Sigmoid colon (tissue), 6 donors: ENCODE measurements at regions not wholly inside any gene's neighbourhood (a gene's known extent, or its start where the extent isn't known, plus 50 kb on each side); places are given as distances from the start of the nearest gene placed in this dataset.

ENCODE experiments used
- DNase-seq: peaks from one replicate; pipeline ENCODE4 v3.0.0-alpha.2; 2019
- H3K27ac ChIP-seq, 4 donors: fragments of 200-600 bp; sonication (generic); one replicate each; pipeline ENCODE4 v1.5.1; 2016 to 2019; ENCODE audit warnings: mild to moderate bottlenecking in 1 of 4
- H3K27me3 ChIP-seq, 3 donors: fragments of 200-600 bp; sonication (generic); one replicate each; pipeline ENCODE4 v1.5.1; 2019; ENCODE audit warnings: mild to moderate bottlenecking in 1 of 3
- H3K36me3 ChIP-seq, 4 donors: fragments of 200-600 bp; sonication (generic); one replicate each; pipeline ENCODE4 v1.5.1; 2016 to 2019
- H3K4me1 ChIP-seq, 4 donors: fragments of 200-600 bp; sonication (generic); one replicate each; pipeline ENCODE4 v1.5.1; 2017 to 2019
- H3K4me3 ChIP-seq, 4 donors: fragments of 200-600 bp; sonication (generic); one replicate each; pipeline ENCODE4 v1.5.1; 2017 to 2019; ENCODE audit warnings: mild to moderate bottlenecking in 2 of 4, moderate library complexity in 1 of 4
- H3K9me3 ChIP-seq, 4 donors: fragments of 200-600 bp in 3 of 4; sonication (generic) in 3 of 4; one replicate each; pipeline versions ENCODE4 v1.5.1 to v1.6.1; 2013 to 2019
- EP300 ChIP-seq, 4 donors: sonication (generic); formaldehyde crosslinking; IDR thresholded peaks; one replicate each; pipeline ENCODE4 v1.6.1; 2017; ENCODE audit warnings: antibody characterized with exemption in 4 of 4
- POLR2A ChIP-seq, 2 donors: fragments of 450-650 bp; IDR thresholded peaks; one replicate each; pipeline ENCODE4 v1.6.1; 2016; ENCODE audit warnings: antibody characterized with exemption in 2 of 2, mild to moderate bottlenecking in 2 of 2, moderate library complexity in 2 of 2
- POLR2AphosphoS5 ChIP-seq, 4 donors: sonication (generic); formaldehyde crosslinking; IDR thresholded peaks; one replicate each; pipeline ENCODE4 v1.6.1; 2017; ENCODE audit warnings: antibody characterized with exemption in 4 of 4
- WGBS, 2 donors: extraction: QIAGEN DNeasy Blood & Tissue Kit; methylation state at CpG; one replicate each; pipeline ENCODE4 v1.1.7; 2013; 5-methylcytosine and 5-hydroxymethylcytosine counted together
- intact Hi-C: fragments of 100-400 bp; cut with DNase I; formaldehyde crosslinking; loops from one replicate; pipeline ENCODE4 v1.15.1; 2023
- TF ChIP-seq, protein P1 (sequence below), 4 experiments: fragments of 450-650 bp in 3 of 4; fragments of 200-600 bp in 1 of 4; IDR thresholded peaks; one replicate each; pipeline ENCODE4 v1.5.1; 2016 to 2019; ENCODE audit warnings: antibody characterized with exemption in 4 of 4, mild to moderate bottlenecking in 3 of 4, moderate library complexity in 2 of 4
- donor health status: healthy with polysubstance abuse.
- donor health status: healthy.

DNA sequence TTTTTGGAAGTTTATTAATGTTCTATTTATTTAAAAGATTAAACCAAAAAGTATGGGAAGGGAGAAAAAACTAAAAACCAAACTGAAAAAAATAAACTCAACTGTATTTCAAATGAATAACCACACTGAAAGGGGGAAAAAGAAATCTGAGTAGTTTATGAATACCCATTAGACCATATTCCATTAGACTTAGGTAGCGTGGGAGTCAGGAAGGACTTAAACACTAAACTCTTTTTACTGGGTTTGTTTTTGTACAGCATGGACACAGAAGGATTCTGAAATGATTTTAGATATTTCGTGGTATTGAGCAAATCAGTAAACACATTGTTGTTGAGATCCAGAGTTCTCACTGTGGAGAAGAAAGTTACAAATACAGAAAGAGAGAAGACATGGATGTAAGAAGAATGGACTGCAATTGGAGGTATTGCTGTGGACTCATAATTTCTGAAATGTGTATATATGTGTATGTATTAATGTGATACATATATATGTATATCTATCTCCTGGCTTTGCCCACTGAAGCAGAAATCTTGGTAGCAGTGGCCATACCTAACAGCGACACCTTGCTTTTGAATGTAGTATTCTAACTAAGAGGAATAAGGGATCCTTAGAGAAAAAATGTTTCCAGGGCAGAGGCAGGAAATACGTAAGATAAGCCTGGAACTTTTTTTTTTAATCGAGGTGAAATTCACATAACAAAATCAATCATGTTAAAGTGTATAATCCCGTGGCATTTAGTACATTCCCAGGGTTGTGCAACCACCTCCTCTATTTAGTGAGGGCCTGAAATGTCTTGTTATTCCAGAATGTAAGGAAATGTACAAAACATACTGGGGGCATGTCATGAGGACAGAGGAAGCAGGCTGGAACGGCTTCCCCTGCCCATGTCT is 228.8 kb downstream of the SMARCA2 start:
- Histone ChIP-seq H3K27ac (no peak overlapping the region), H3K4me3 (no peak overlapping the region), H3K27me3 (no peaks in the 10 kb centered on the region), H3K4me1 (peaks cover 2 to 22% (median 12%) of the 10 kb centered on the region in 4 donors), H3K36me3 (no peaks in the 10 kb centered on the region), H3K9me3 (peaks cover 0 to 4% (median 0%) of the 10 kb centered on the region in 4 donors)
- DNase-seq, result no peak
- WGBS, 2 donors, result 72 to 76% methylated on average over 7 of the region's 7 CpGs
- TF ChIP-seq POLR2AphosphoS5 (IDR thresholded peaks at IDR 0.05) (no peak), EP300 (IDR thresholded peaks at IDR 0.05) (no peak), POLR2A (IDR thresholded peaks at IDR 0.05) (no peak)
- TF ChIP-seq, protein P1, sequence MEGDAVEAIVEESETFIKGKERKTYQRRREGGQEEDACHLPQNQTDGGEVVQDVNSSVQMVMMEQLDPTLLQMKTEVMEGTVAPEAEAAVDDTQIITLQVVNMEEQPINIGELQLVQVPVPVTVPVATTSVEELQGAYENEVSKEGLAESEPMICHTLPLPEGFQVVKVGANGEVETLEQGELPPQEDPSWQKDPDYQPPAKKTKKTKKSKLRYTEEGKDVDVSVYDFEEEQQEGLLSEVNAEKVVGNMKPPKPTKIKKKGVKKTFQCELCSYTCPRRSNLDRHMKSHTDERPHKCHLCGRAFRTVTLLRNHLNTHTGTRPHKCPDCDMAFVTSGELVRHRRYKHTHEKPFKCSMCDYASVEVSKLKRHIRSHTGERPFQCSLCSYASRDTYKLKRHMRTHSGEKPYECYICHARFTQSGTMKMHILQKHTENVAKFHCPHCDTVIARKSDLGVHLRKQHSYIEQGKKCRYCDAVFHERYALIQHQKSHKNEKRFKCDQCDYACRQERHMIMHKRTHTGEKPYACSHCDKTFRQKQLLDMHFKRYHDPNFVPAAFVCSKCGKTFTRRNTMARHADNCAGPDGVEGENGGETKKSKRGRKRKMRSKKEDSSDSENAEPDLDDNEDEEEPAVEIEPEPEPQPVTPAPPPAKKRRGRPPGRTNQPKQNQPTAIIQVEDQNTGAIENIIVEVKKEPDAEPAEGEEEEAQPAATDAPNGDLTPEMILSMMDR (IDR thresholded peaks at IDR 0.05), result no peak
- intact Hi-C loops, result loop anchor here (5.0 to 10.0 kb wide), 2 partner anchors 381 to 598 kb away; partner anchors contain the start of genes PUM3 and VLDLR

DNA sequence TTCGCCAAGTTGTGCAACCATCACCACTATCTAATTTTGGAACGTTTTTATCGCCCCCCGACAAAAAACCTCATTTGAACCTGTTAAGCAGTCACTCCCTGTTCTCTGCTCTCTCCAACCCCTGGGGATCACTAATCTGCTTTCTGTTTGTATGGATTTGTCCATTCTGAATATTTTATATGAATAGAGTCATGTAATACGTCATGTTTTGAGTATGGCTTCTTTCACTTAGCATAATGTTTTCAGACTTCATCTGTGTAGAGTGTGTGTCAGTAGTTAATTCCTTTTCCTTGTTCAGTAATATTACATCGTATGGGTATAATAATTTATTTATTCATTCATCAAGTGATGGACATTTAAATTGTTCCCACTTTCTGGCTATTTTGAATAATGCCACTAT is 232.2 kb downstream of the SMARCA2 start:
- no peak overlapping the region for H3K27ac ChIP-seq
- no peaks in the 10 kb centered on the region for H3K27me3 ChIP-seq
- H3K9me3 ChIP-seq, result peaks cover 0 to 4% (median 0%) of the 10 kb centered on the region in 4 donors
- H3K4me3 ChIP-seq, result no peak overlapping the region
- WGBS, 2 donors, result 84 to 87% methylated on average over 6 of the region's 6 CpGs
- H3K4me1 ChIP-seq, result peaks cover 0 to 8% (median 8%) of the 10 kb centered on the region in 4 donors
- intact Hi-C loops, result loop anchor here (10.0 kb wide), 1 partner anchor 377 kb away; the partner anchor contains the start of gene VLDLR
- DNase-seq, result no peak
- no peaks in the 10 kb centered on the region for H3K36me3 ChIP-seq
- TF ChIP-seq, protein P1 (IDR thresholded peaks at IDR 0.05), result no peak
- TF ChIP-seq POLR2A (IDR thresholded peaks at IDR 0.05), result no peak
- TF ChIP-seq POLR2AphosphoS5 (IDR thresholded peaks at IDR 0.05), result no peak

DNA sequence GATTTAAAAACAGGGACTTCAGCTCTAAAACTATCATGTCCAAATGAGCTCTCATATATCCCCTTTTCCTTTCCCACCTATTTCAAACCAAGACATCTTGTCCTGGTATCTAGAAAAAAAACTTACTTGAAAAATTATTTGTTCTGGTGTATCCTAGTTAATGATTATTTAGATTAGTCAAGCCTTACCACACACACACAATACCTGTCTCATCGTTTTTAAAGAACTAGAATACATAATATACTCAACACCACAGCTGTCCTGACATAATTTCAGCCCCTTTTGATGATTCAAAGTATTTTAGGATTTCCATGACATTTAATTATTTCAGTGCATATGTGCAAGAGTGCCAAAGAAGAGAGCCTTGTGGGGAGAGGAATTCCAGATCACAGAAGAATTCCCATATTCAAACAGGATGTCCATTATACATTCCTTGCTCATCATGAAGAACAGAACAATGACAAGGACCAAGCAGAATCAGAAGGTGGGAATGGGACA is 233.7 kb downstream of the SMARCA2 start:
- Histone ChIP-seq H3K27ac (no peak overlapping the region), H3K27me3 (no peaks in the 10 kb centered on the region), H3K4me1 (no peaks in the 10 kb centered on the region), H3K36me3 (no peaks in the 10 kb centered on the region), H3K4me3 (no peak overlapping the region), H3K9me3 (peaks cover 0 to 4% (median 0%) of the 10 kb centered on the region in 4 donors)
- intact Hi-C loops, result loop anchor here (10.0 kb wide), 1 partner anchor 376 kb away; the partner anchor contains the start of gene VLDLR
- DNase-seq, result no peak
- TF ChIP-seq, protein P1 (IDR thresholded peaks at IDR 0.05), result no peak
- TF ChIP-seq POLR2A (IDR thresholded peaks at IDR 0.05), result no peak
- no peak for TF ChIP-seq EP300 (IDR thresholded peaks at IDR 0.05)
- TF ChIP-seq POLR2AphosphoS5 (IDR thresholded peaks at IDR 0.05), result no peak
- 5 to 47% methylated on average over 1 of the region's 1 CpG for WGBS, 2 donors

DNA sequence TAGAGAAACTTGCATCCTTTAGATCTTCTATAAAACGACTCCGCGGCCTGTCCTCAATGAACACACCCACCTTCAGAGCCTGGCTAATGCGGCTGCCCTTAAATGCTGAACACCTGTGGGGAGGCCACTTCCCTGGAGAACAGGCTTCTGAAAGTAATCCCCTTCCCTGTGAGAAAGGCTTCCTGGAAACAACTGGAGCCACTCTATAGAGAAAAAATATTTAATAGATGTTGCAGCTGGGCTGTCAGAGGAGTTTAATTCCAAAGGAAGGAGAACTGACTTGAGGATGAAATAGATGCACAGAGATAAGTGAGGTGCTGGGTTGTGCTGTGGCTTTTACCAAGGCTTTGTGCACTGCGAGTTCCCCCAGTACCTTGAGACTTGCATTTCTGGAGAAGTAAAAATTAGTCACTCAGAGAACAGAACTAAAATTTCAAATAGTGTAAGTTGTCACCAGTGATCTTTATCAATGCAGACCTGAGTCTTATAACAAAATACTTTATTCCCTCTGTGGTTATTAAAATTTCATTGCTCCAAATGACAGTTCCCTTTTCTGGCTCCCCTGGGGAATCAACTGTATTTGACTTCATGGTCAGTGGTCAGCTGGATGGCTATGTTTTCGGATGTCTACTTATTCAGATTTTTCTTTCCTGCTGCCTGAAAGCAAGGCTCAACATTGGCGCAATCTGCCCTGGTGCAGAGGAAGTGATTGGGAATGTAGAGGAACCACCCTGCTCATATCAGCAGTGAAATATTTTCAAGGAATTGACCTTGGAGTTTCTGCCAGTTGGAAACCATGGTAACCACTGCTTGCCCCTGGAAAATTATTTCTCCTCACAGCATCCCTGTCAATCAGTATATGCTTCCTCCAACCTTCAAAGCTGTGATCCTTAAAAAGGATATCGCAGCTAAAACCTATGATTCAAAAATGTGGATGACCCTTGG is 238.8 kb downstream of the SMARCA2 start:
- 77% methylated on average over 8 of the region's 8 CpGs for WGBS, 2 donors
- Histone ChIP-seq H3K4me1 (no peaks in the 10 kb centered on the region), H3K27ac (no peak overlapping the region), H3K36me3 (no peaks in the 10 kb centered on the region), H3K9me3 (no peaks in the 10 kb centered on the region), H3K4me3 (no peak overlapping the region), H3K27me3 (no peaks in the 10 kb centered on the region)
- intact Hi-C loops, result no loop called here
- no peak for DNase-seq
- TF ChIP-seq EP300 (IDR thresholded peaks at IDR 0.05), result no peak
- TF ChIP-seq, protein P1 (IDR thresholded peaks at IDR 0.05), result no peak
- no peak for TF ChIP-seq POLR2A (IDR thresholded peaks at IDR 0.05)
- no peak for TF ChIP-seq POLR2AphosphoS5 (IDR thresholded peaks at IDR 0.05)
